K562 (cell line): ENCODE measurements at regions not wholly inside any gene's neighbourhood (a gene's known extent, or its start where the extent isn't known, plus 50 kb on each side); places are given as distances from the start of the nearest gene placed in this dataset.

ENCODE experiments used
- ATAC-seq: fragments of 200-7000 bp; cut with Tn5 transposase; 3 replicates; pipeline ENCODE4 v1.9.1; 2020; ENCODE audit warnings: moderate library complexity
- BruUV-seq: library from RNA; stranded (reverse); fragments of 400-500 nt; replicated peaks from 2 replicates; lab custom pipeline; 2021; lab: Mats Ljungman, UMichigan
- CTCF ChIA-PET: fragments of 300-600 bp; formaldehyde crosslinking; extraction: SDS; loops from one replicate; lab custom pipeline; 2021; ENCODE audit warnings: low intra/inter-chr PET ratio; lab: Yijun Ruan, JAX
- POLR2A ChIA-PET: fragments of 300-600, 350-650 bp; sonication (Branson Sonifier 250); formaldehyde crosslinking; extraction: SDS; loops from one replicate; lab custom pipeline; 2021; ENCODE audit warnings: antibody characterized with exemption, inconsistent platforms; lab: Yijun Ruan, JAX
- DNase-seq, 4 experiments: peaks; one replicate each; pipeline versions ENCODE4 v3.0.0 to v3.0.0-alpha.2; 2011 to 2018; ENCODE audit warnings: low spot score in 3 of 4, mixed read lengths in 3 of 4; ENCODE audit errors: extremely low read depth in 1 of 4
- FAIRE-seq: peaks from 2 replicates; lab custom pipeline; 2011; peaks lifted over from hg19 to GRCh38; lab: Jason Lieb, UNC
- H2AFZ ChIP-seq: 2 replicates; pipeline ENCODE4 v1.6.0; 2011; ENCODE audit warnings: low read depth, low read length, control low read depth, inconsistent platforms
- H3K27ac ChIP-seq: fragments of 200-600 bp; 3 replicates; pipeline ENCODE4 v1.8.0; 2011; ENCODE audit warnings: low read depth, mild to moderate bottlenecking, control low read depth, inconsistent platforms, low read length, moderate library complexity, mixed read lengths; ENCODE audit errors: extremely low read depth
- H3K27me3 ChIP-seq, 2 experiments: fragments of 300-600 bp in 1 of 2; 2 replicates in 1 of 2; 3 replicates in 1 of 2; pipeline versions ENCODE4 v1.6.0 to v1.8.0; 2011; ENCODE audit warnings: inconsistent platforms in 2 of 2, low read length in 2 of 2, mild to moderate bottlenecking in 1 of 2, mixed read lengths in 1 of 2, moderate library complexity in 1 of 2; ENCODE audit not compliant: control insufficient read depth in 2 of 2, insufficient read depth in 2 of 2
- H3K36me3 ChIP-seq: fragments of 300-600 bp; 3 replicates; pipeline ENCODE4 v1.8.0; 2011; ENCODE audit warnings: mild to moderate bottlenecking, low read length, inconsistent platforms; ENCODE audit not compliant: control insufficient read depth, insufficient read depth
- H3K4me1 ChIP-seq, 2 experiments: fragments of 200-600 bp in 1 of 2; replicated peaks in 1 of 2; 2 replicates in 1 of 2; 3 replicates in 1 of 2; pipeline versions ENCODE4 v1.5.1 to v1.8.0; 2011; ENCODE audit warnings: inconsistent platforms in 2 of 2, low read length in 2 of 2, mild to moderate bottlenecking in 1 of 2, mixed read lengths in 1 of 2, moderate library complexity in 1 of 2; ENCODE audit not compliant: control insufficient read depth in 2 of 2, insufficient read depth in 2 of 2
- H3K4me2 ChIP-seq: 2 replicates; pipeline ENCODE4 v1.6.1; 2011; ENCODE audit warnings: low read length, control low read depth, inconsistent platforms, mixed read lengths; ENCODE audit not compliant: insufficient read depth
- H3K4me3 ChIP-seq: fragments of 200-600 bp; sonication (generic), shearing (Covaris generic); 2 replicates; pipeline ENCODE4 v1.5.1; 2016; ENCODE audit warnings: control low read depth, inconsistent platforms
- H3K79me2 ChIP-seq: fragments of 200-600 bp; 3 replicates; pipeline ENCODE4 v1.8.0; 2011; ENCODE audit warnings: low read length, inconsistent platforms; ENCODE audit not compliant: control insufficient read depth, insufficient read depth
- H3K9ac ChIP-seq, 2 experiments: 2 replicates each; pipeline versions ENCODE4 v1.6.0 to v1.6.1; 2011; ENCODE audit warnings: low read depth in 2 of 2, low read length in 2 of 2, control low read depth in 1 of 2, inconsistent platforms in 1 of 2, mild to moderate bottlenecking in 1 of 2, mixed read lengths in 1 of 2; ENCODE audit not compliant: insufficient read depth in 1 of 2
- H3K9me1 ChIP-seq: one replicate; pipeline ENCODE4 v1.6.0; 2011; ENCODE audit warnings: inconsistent platforms, mild to moderate bottlenecking, low read length, moderate library complexity; ENCODE audit not compliant: control insufficient read depth, insufficient read depth
- H3K9me3 ChIP-seq: replicated peaks from 2 replicates; pipeline ENCODE4 v1.5.1; 2011; ENCODE audit warnings: low read depth, low read length, inconsistent platforms; ENCODE audit not compliant: control insufficient read depth, insufficient read depth
- H4K20me1 ChIP-seq: replicated peaks from 2 replicates; pipeline ENCODE4 v1.6.1; 2011; ENCODE audit warnings: low read length, inconsistent platforms, mixed read lengths; ENCODE audit not compliant: control insufficient read depth, insufficient read depth
- BCL6 ChIP-seq: fragments of 250-450 bp; sonication (Bioruptor Pico); IDR thresholded peaks from 2 replicates; pipeline ENCODE4 v1.4.0; 2020
- CEBPZ ChIP-seq: fragments of 150-350 bp; IDR thresholded peaks from 2 replicates; pipeline ENCODE4 v1.6.1; 2014; ENCODE audit warnings: low read depth, mild to moderate bottlenecking, low read length, borderline replicate concordance
- GATA2 ChIP-seq: sonication (generic); formaldehyde crosslinking; IDR thresholded peaks from 2 replicates; pipeline ENCODE4 v1.4.0; 2020; ENCODE audit warnings: mild to moderate bottlenecking, missing genetic modification reagents
- HLTF ChIP-seq: fragments of 450-650 bp; IDR thresholded peaks from 2 replicates; pipeline ENCODE4 v1.6.1; 2016
- KDM5B ChIP-seq: fragments of 200-600 bp; sonication (generic); IDR thresholded peaks from 2 replicates; pipeline ENCODE4 v1.6.1; 2012; ENCODE audit warnings: low read depth, mild to moderate bottlenecking, moderate library complexity, low read length, control low read depth, inconsistent platforms; ENCODE audit not compliant: insufficient replicate concordance
- KLF16 ChIP-seq: IDR thresholded peaks from 2 replicates; pipeline ENCODE4 v1.6.1; 2016; ENCODE audit warnings: antibody characterized with exemption
- NCOA1 ChIP-seq: fragments of 450-650 bp; IDR thresholded peaks from 2 replicates; pipeline ENCODE4 v1.6.1; 2016; ENCODE audit warnings: low read depth
- NR2F6 ChIP-seq: fragments of 450-650 bp; formaldehyde crosslinking; IDR thresholded peaks from 2 replicates; pipeline ENCODE4 v1.4.0; 2020; ENCODE audit warnings: mild to moderate bottlenecking
- RBM25 ChIP-seq: fragments of 200-400 bp; formaldehyde crosslinking; IDR thresholded peaks from 2 replicates; pipeline ENCODE4 v1.6.1; 2018; ENCODE audit warnings: low read length, low read depth, moderate library complexity; ENCODE audit not compliant: severe bottlenecking
- SPI1 ChIP-seq: IDR thresholded peaks from 2 replicates; pipeline ENCODE4 v1.6.1; 2011; ENCODE audit warnings: low read depth, low read length, control low read depth, borderline replicate concordance
- STAT6 ChIP-seq: sonication (generic); formaldehyde crosslinking; IDR thresholded peaks from 2 replicates; pipeline ENCODE4 v1.8.1; 2023; ENCODE audit warnings: mild to moderate bottlenecking, missing genetic modification reagents
- TEAD4 ChIP-seq, 2 experiments: sonication (generic) in 1 of 2; formaldehyde crosslinking in 1 of 2; IDR thresholded peaks; 2 replicates each; pipeline versions ENCODE4 v1.6.1 to v1.8.0; 2012 to 2022; ENCODE audit warnings: borderline replicate concordance in 1 of 2, inconsistent platforms in 1 of 2, low read length in 1 of 2, mild to moderate bottlenecking in 1 of 2, missing genetic modification reagents in 1 of 2
- ZNF764 ChIP-seq: fragments of 250-450 bp; sonication (Bioruptor Pico); IDR thresholded peaks from 2 replicates; pipeline ENCODE4 v1.4.0; 2020; ENCODE audit warnings: low read depth, mild to moderate bottlenecking, moderate library complexity
- WGBS: fragments of 100-300 bp; shearing (Covaris generic); methylation state at CpG from one replicate; pipeline ENCODE4 v1.1.6; 2016; ENCODE audit warnings: low coverage, mixed read lengths; ENCODE audit not compliant: insufficient coverage; ENCODE audit errors: missing lambda C conversion rate; 5-methylcytosine and 5-hydroxymethylcytosine counted together
- in situ Hi-C: fragments of 300-500 bp; cut with MboI; formaldehyde crosslinking; loops from 4 replicates; pipeline ENCODE4 v1.15.0; 2018; ENCODE audit warnings: inconsistent platforms, mixed read lengths
- intact Hi-C: fragments of 100-400 bp; cut with micrococcal nuclease; formaldehyde crosslinking; loops from 2 replicates; pipeline ENCODE4 v1.14.2; 2022

GRCh38 chrX:56343219-56343618 lies 111.1 kb downstream of the KLF8 start:
- DNase-seq (no peak), FAIRE-seq (no peak), ATAC-seq (no peak)
- no peaks in the 10 kb centered on the region for H3K79me2 ChIP-seq
- H3K4me3 ChIP-seq, result no peak overlapping the region
- TF ChIP-seq KDM5B, result no peak
- no peak for TF ChIP-seq HLTF
- no peak for TF ChIP-seq NR2F6 (CRISPR knock-in tag)
- no peak for TF ChIP-seq ZNF764
- TF ChIP-seq STAT6 (CRISPR knock-in tag), result no peak
- no peak for TF ChIP-seq KLF16
- no peak for TF ChIP-seq SPI1
- no peak for TF ChIP-seq GATA2 (CRISPR knock-in tag)
- TF ChIP-seq NCOA1, result no peak
- no peak for TF ChIP-seq TEAD4 (IDR thresholded peaks at IDR 0.05; ENCODE audit: low read length)
- TF ChIP-seq TEAD4 (CRISPR knock-in tag; IDR thresholded peaks at IDR 0.05; ENCODE audit: borderline replicate concordance), result no peak
- no peak for TF ChIP-seq RBM25
- TF ChIP-seq CEBPZ, result no peak
- TF ChIP-seq BCL6, result no peak
- intact Hi-C loops, result no loop called here
- no peaks in the 10 kb centered on the region for H4K20me1 ChIP-seq
- H2AFZ ChIP-seq, result no peak overlapping the region
- no peaks in the 10 kb centered on the region for H3K27me3 ChIP-seq
- CTCF ChIA-PET, result no interaction called here
- H3K9ac ChIP-seq, result no peak overlapping the region
- H3K4me2 ChIP-seq, result no peak overlapping the region
- no TSS peak for BruUV-seq
- in situ Hi-C loops, result no loop called here
- H3K4me1 ChIP-seq, result no peaks in the 10 kb centered on the region
- WGBS, result 0% methylated on average over 4 of the region's 5 CpGs
- H3K27ac ChIP-seq, result no peak overlapping the region
- H3K9me3 ChIP-seq, result no peaks in the 10 kb centered on the region
- POLR2A ChIA-PET, result no interaction called here
- no peaks in the 10 kb centered on the region for H3K9me1 ChIP-seq
- no peaks in the 10 kb centered on the region for H3K36me3 ChIP-seq
